ENCODE measurements at regions not wholly inside any gene's neighbourhood (a gene's known extent, or its start where the extent isn't known, plus 50 kb on each side); places are given as distances from the start of the nearest gene placed in this dataset.

GRCh38 chr6:2435323-2435722 lies 189.9 kb upstream of the GMDS start:
- ATAC-seq (no peak), DNase-seq (ENCODE audit: low spot score) (no peak), FAIRE-seq (no peak)
- ChIA-PET CTCF (ENCODE audit: low intra/inter-chr PET ratio, low total read pairs) (no interaction called here), POLR2A (no interaction called here)
- Histone ChIP-seq H3K36me3 (replicated peaks in 1 of 2; ENCODE audit: control insufficient read depth in 1 of 2, insufficient read depth in 2 of 2, low read length in 2 of 2) (no peaks in the 10 kb centered on the region), H3K27me3 (ENCODE audit: control insufficient read depth in 1 of 2, insufficient read depth in 2 of 2, low read length in 2 of 2) (no peaks in the 10 kb centered on the region), H3K4me1 (ENCODE audit: insufficient read depth, low read length) (peaks cover 9% of the 10 kb centered on the region), H3K79me2 (ENCODE audit: insufficient read depth, low read length) (no peaks in the 10 kb centered on the region), H2AFZ (ENCODE audit: low read length) (no peak overlapping the region), H3K4me3 (replicated peaks in 1 of 3; ENCODE audit: insufficient read depth in 1 of 3, low read depth in 2 of 3, low read length in 3 of 3) (no peak overlapping the region), H3K9ac (ENCODE audit: insufficient read depth, low read depth, low read length) (no peak overlapping the region), H3K4me2 (ENCODE audit: low read depth, low read length) (no peak overlapping the region), H4K20me1 (ENCODE audit: insufficient read depth, low read length) (no peaks in the 10 kb centered on the region), H3K9me3 (ENCODE audit: low read length) (no peaks in the 10 kb centered on the region), H3K27ac (ENCODE audit: extremely low read length, insufficient read depth, low read length) (no peak overlapping the region)
- TF ChIP-seq SMARCC2 (IDR thresholded peaks at IDR 0.05): no peak
- TF ChIP-seq ZBTB20 (CRISPR knock-in tag; IDR thresholded peaks at IDR 0.05; ENCODE audit: borderline replicate concordance, low read depth): no peak
- in situ Hi-C loops (cut with HindIII; ENCODE audit: extremely low pct_ligation_motif_present, low pct_unique_long_range_greater_than_20kb) (no loop called here), intact Hi-C loops (cut with micrococcal nuclease; ENCODE audit: unreplicated experiment) (no loop called here)
- 85% methylated on average over 9 of the region's 9 CpGs for WGBS (ENCODE audit: low lambda C conversion rate)
- no TSS peak for BruUV-seq (replicated peaks)

- Histone ChIP-seq H3K4me1 (ENCODE audit: insufficient read depth, low read length) (peaks cover 7% of the 10 kb centered on the region), H3K9me3 (ENCODE audit: low read length) (no peaks in the 10 kb centered on the region), H3K9ac (ENCODE audit: insufficient read depth, low read depth, low read length) (no peak overlapping the region), H3K27ac (ENCODE audit: extremely low read length, insufficient read depth, low read length) (no peak overlapping the region), H3K4me3 (replicated peaks in 1 of 3; ENCODE audit: insufficient read depth in 1 of 3, low read depth in 2 of 3, low read length in 3 of 3) (no peak overlapping the region), H3K79me2 (ENCODE audit: insufficient read depth, low read length) (no peaks in the 10 kb centered on the region), H3K4me2 (ENCODE audit: low read depth, low read length) (no peak overlapping the region), H4K20me1 (ENCODE audit: insufficient read depth, low read length) (no peaks in the 10 kb centered on the region), H3K27me3 (ENCODE audit: control insufficient read depth in 1 of 2, insufficient read depth in 2 of 2, low read length in 2 of 2) (no peaks in the 10 kb centered on the region), H3K36me3 (replicated peaks in 1 of 2; ENCODE audit: control insufficient read depth in 1 of 2, insufficient read depth in 2 of 2, low read length in 2 of 2) (no peaks in the 10 kb centered on the region), H2AFZ (ENCODE audit: low read length) (no peak overlapping the region)
- intact Hi-C loops (cut with micrococcal nuclease; ENCODE audit: unreplicated experiment) (no loop called here), in situ Hi-C loops (cut with HindIII; ENCODE audit: extremely low pct_ligation_motif_present, low pct_unique_long_range_greater_than_20kb) (no loop called here)
- CTCF ChIA-PET (ENCODE audit: low intra/inter-chr PET ratio, low total read pairs): no interaction called here
- no peak for ATAC-seq
- WGBS (ENCODE audit: low lambda C conversion rate): 82% methylated on average over 6 of the region's 6 CpGs
- POLR2A ChIA-PET: no interaction called here
- BruUV-seq (replicated peaks): no TSS peak
- DNase-seq (ENCODE audit: low spot score): no peak
- FAIRE-seq: no peak
- no peak for TF ChIP-seq HNF1A (IDR thresholded peaks at IDR 0.05; ENCODE audit: low read depth)
- TF ChIP-seq HNF1A (CRISPR knock-in tag; IDR thresholded peaks at IDR 0.05; ENCODE audit: borderline replicate concordance): no peak
- no peak for TF ChIP-seq XBP1 (CRISPR knock-in tag; IDR thresholded peaks at IDR 0.05)
- TF ChIP-seq E2F2 (CRISPR knock-in tag; IDR thresholded peaks at IDR 0.05; ENCODE audit: borderline replicate concordance): no peak
- no peak for TF ChIP-seq BATF2 (CRISPR knock-in tag; IDR thresholded peaks at IDR 0.05)
- no peak for TF ChIP-seq GABPB1 (CRISPR knock-in tag; IDR thresholded peaks at IDR 0.05)
- TF ChIP-seq SCMH1 (CRISPR knock-in tag; IDR thresholded peaks at IDR 0.05; ENCODE audit: borderline replicate concordance): no peak
- TF ChIP-seq BCLAF1 (IDR thresholded peaks at IDR 0.05): no peak
These were observed 189.5 kb upstream of the GMDS start for GRCh38 chr6:2434912-2435311.
